Adrenal gland (tissue), 5 donors: ENCODE measurements at regions not wholly inside any gene's neighbourhood (a gene's known extent, or its start where the extent isn't known, plus 50 kb on each side); places are given as distances from the start of the nearest gene placed in this dataset.

Experiments
- POLR2A ChIP-seq, 2 donors: fragments of 450-650 bp; IDR thresholded peaks; one replicate each; pipeline ENCODE4 v1.6.1; 2017; ENCODE audit warnings: antibody characterized with exemption in 2 of 2, mild to moderate bottlenecking in 2 of 2, moderate library complexity in 1 of 2
- TF ChIP-seq, protein P1 (sequence below), 6 experiments: fragments of 450-650 bp in 4 of 6; fragments of 200-600 bp in 2 of 6; sonication (generic) in 1 of 6; IDR thresholded peaks; 1 replicate in 5 of 6; 2 replicates in 1 of 6; pipeline versions ENCODE4 v1.5.1 to v1.8.0; 2016 to 2021; ENCODE audit warnings: antibody characterized with exemption in 6 of 6, mild to moderate bottlenecking in 2 of 6, moderate library complexity in 1 of 6
- donor health status: DM: no; HTN: no; CAD: no.

DNA sequence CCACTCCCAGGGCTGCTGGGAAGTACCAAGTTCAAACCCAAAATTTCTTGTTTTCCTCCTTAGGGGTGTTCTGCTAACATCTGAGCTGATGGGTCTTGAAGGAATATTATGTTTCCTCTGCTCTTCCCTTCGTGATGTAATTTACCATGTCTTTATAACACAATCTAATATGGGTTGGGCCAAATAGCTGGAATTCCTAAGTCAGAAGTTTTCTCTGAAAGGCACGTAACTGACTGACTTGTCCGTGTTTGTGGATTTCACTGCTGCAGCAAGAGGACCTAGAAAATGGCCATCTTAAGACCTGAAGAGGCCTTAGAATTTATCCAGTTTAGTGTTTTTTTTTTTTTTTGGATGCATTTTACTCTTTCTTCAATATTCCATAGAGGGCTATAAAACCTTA lies 256.7 kb downstream of the DCDC2C start:
- TF ChIP-seq, protein P1, sequence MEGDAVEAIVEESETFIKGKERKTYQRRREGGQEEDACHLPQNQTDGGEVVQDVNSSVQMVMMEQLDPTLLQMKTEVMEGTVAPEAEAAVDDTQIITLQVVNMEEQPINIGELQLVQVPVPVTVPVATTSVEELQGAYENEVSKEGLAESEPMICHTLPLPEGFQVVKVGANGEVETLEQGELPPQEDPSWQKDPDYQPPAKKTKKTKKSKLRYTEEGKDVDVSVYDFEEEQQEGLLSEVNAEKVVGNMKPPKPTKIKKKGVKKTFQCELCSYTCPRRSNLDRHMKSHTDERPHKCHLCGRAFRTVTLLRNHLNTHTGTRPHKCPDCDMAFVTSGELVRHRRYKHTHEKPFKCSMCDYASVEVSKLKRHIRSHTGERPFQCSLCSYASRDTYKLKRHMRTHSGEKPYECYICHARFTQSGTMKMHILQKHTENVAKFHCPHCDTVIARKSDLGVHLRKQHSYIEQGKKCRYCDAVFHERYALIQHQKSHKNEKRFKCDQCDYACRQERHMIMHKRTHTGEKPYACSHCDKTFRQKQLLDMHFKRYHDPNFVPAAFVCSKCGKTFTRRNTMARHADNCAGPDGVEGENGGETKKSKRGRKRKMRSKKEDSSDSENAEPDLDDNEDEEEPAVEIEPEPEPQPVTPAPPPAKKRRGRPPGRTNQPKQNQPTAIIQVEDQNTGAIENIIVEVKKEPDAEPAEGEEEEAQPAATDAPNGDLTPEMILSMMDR (IDR thresholded peaks at IDR 0.05): no peak
- TF ChIP-seq POLR2A (IDR thresholded peaks at IDR 0.05): no peak
